Upper lobe of right lung (tissue), 1 donor: ENCODE measurements at regions not wholly inside any gene's neighbourhood (a gene's known extent, or its start where the extent isn't known, plus 50 kb on each side); places are given as distances from the start of the nearest gene placed in this dataset.

Experiments used
- ATAC-seq: fragments of 200-7000 bp; cut with Tn5 transposase; one replicate; pipeline ENCODE4 v1.9.1; 2020; ENCODE audit warnings: mild to moderate bottlenecking, moderate library complexity
- DNase-seq: peaks from one replicate; pipeline ENCODE4 v3.0.0-alpha.2; 2020
- H3K27ac ChIP-seq: fragments of 200-600 bp; one replicate; pipeline ENCODE4 v1.8.0; 2022
- H3K27me3 ChIP-seq: fragments of 200-600 bp; one replicate; pipeline ENCODE4 v1.8.0; 2022; ENCODE audit warnings: mild to moderate bottlenecking
- H3K36me3 ChIP-seq: fragments of 200-600 bp; one replicate; pipeline ENCODE4 v1.8.0; 2022
- H3K4me1 ChIP-seq: fragments of 200-600 bp; one replicate; pipeline ENCODE4 v1.8.0; 2022
- H3K4me3 ChIP-seq: fragments of 200-600 bp; one replicate; pipeline ENCODE4 v1.8.0; 2022; ENCODE audit warnings: mild to moderate bottlenecking
- H3K9me3 ChIP-seq: fragments of 200-600 bp; one replicate; pipeline ENCODE4 v1.8.0; 2022
- intact Hi-C: fragments of 100-400 bp; cut with DNase I; formaldehyde crosslinking; loops from one replicate; pipeline ENCODE4 v1.11.0; 2022
- TF ChIP-seq, protein P1 (sequence below): fragments of 200-600 bp; IDR thresholded peaks from one replicate; pipeline ENCODE4 v1.8.0; 2022; ENCODE audit warnings: antibody characterized with exemption
- donor health status: DM: no; HTN: yes; CAD: no; lungs with severe emphysema.

DNA sequence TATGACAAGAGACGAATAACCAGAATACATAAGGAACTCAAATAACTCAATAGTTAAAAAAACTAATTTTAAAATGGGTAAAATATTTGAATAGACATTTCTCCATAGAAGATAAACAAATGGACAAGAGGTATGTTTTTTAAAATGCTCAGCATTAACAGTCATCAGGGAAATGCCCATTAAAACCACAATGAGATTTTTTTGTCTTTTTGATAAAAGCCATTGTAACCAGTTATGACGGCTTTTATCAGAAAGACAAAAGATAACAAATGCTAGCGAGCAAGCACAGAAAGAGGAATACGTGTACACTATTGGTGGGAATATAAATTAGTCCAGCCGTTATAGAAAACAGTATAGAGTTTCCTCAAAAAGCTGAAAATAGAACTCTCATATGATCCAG, 388.2 kb upstream of the INTU start:
- DNase-seq (no peak), ATAC-seq (no peak)
- Histone ChIP-seq H3K36me3 (no peaks in the 10 kb centered on the region), H3K4me1 (no peaks in the 10 kb centered on the region), H3K27me3 (no peaks in the 10 kb centered on the region), H3K9me3 (no peaks in the 10 kb centered on the region), H3K4me3 (no peak overlapping the region), H3K27ac (no peak overlapping the region)
- intact Hi-C loops: no loop called here
- TF ChIP-seq, protein P1, sequence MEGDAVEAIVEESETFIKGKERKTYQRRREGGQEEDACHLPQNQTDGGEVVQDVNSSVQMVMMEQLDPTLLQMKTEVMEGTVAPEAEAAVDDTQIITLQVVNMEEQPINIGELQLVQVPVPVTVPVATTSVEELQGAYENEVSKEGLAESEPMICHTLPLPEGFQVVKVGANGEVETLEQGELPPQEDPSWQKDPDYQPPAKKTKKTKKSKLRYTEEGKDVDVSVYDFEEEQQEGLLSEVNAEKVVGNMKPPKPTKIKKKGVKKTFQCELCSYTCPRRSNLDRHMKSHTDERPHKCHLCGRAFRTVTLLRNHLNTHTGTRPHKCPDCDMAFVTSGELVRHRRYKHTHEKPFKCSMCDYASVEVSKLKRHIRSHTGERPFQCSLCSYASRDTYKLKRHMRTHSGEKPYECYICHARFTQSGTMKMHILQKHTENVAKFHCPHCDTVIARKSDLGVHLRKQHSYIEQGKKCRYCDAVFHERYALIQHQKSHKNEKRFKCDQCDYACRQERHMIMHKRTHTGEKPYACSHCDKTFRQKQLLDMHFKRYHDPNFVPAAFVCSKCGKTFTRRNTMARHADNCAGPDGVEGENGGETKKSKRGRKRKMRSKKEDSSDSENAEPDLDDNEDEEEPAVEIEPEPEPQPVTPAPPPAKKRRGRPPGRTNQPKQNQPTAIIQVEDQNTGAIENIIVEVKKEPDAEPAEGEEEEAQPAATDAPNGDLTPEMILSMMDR: no peak

DNA sequence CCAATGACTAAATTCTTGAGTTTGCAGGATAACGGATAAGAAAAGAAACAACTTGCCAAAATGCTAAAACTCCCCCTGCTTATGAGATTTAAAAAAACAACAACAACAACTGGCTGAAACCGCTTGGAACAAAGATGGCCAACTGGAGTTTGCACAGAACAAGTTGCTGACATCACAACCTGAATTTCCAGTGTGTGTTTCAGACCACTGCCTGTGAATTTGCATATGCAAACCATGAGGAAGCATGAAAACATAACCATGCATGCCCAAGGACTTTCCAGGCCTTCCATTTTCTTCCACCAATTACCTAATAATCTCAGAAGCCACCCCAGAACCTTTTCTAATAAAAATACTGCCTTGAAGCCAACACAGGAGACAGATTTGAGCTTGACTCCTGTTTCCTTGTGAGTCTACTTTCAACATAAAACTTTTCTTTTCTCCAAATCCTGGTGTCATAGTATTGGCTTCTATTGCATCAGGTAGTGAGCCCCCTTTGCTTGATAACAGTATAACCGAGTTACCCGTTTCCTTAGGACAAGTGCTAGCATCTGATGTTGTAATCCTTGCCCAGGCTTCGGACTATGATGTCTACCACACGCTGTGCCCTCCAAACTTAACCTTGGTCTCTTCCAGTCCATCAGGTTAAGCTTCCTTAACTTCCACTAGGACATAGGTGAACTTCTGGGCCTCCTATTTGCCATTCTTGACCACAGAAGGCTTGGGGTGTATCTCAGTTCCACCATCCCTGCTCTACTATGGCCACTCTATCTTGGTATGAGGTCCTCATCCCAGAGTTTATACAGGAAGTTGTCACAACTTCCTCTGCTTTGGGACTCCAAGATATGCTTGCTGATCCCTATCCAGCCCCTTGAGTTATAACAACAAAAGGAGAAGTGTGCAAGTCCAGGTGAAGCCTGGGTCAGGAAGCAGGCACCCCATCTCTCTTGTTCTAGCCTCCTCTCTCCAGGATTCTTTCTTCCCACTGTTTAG, 385.5 kb upstream of the INTU start:
- H3K9me3 ChIP-seq: no peaks in the 10 kb centered on the region

DNA sequence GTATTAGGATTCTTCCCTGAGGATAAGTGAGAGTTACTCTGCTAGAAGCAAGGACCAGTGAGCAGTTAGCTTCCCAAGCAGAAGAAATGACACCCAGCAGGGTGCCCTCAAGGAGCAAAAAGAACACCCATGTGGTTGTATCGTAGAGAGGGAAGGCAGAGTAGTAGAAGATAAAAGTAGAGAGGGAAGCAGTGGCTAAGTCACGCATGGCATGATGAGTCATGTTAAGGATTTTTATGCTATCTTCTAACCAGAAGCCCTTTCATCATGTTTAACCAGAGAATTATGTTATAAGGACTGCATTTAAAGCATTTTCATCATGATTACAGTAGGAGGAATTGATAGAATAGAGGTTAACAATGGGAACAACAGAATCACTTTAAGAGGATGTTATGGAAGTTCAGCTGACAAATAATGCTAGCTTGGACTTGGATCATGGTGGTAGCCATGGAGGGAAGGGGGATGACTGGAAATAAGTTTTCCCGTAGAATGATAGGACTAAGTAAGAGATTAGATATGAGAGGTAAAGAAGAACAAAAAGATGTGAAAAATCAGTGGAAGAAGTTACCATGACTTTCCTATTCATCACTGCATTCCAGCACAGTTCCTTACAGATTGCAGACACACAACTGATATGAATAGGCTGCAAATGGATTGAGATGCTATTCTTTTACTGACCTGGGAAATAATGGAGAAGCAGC, 383.5 kb upstream of the INTU start:
- H3K27me3 ChIP-seq: no peaks in the 10 kb centered on the region
- TF ChIP-seq, protein P1: no peak
- intact Hi-C loops: no loop called here
- no peak overlapping the region for H3K27ac ChIP-seq
- no peak for ATAC-seq
- no peaks in the 10 kb centered on the region for H3K4me1 ChIP-seq
- no peak for DNase-seq
- H3K4me3 ChIP-seq: no peak overlapping the region
- no peaks in the 10 kb centered on the region for H3K9me3 ChIP-seq
- no peaks in the 10 kb centered on the region for H3K36me3 ChIP-seq

More for the DNA sequence above, 385.5 kb upstream of the INTU start:
- Histone ChIP-seq H3K27ac (no peak overlapping the region), H3K4me1 (no peaks in the 10 kb centered on the region), H3K27me3 (no peaks in the 10 kb centered on the region), H3K4me3 (no peak overlapping the region), H3K36me3 (no peaks in the 10 kb centered on the region)
- DNase-seq: no peak
- ATAC-seq: no peak
- TF ChIP-seq, protein P1: no peak
- intact Hi-C loops: no loop called here

DNA sequence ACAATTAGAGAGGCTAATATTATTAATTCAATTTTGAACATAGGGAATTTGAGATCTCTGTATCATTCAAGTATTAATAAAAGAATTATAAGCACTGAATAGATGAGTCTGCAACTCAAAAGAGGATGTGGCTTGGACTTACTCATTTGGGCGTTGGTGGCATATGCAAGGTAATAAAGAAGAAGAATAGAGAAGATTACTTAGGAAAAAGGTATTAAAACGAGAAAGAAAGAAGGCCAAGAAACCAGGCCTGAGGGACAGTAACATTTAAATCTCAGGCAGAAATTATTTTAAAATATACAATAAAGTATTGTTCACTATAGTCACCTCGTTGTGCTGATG, 383.0 kb upstream of the INTU start:
- no peaks in the 10 kb centered on the region for H3K27me3 ChIP-seq
- H3K4me1 ChIP-seq: no peaks in the 10 kb centered on the region
- H3K9me3 ChIP-seq: no peaks in the 10 kb centered on the region
- no peak for ATAC-seq
- H3K36me3 ChIP-seq: no peaks in the 10 kb centered on the region
- TF ChIP-seq, protein P1: no peak
- intact Hi-C loops: no loop called here
- H3K27ac ChIP-seq: no peak overlapping the region
- no peak overlapping the region for H3K4me3 ChIP-seq
- DNase-seq: no peak

DNA sequence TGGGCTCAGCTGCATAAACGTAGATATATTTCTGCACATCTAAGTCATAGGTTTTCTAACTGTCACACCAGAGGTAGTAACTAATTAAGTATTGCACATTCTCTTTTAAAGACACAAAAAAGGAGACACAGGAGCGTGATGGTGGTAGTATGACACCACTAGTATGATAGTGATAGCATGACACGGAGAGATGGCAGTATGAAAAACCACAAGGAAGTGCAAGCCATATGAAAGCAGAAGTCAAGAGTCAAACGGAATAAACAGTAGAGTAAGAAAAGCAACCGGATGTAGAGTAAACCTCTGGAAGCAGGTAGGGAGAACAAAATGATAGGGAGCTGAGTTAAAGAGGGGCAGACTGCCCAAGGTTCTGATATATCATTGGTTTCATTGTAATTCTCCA, 382.2 kb upstream of the INTU start:
- intact Hi-C loops: no loop called here
- DNase-seq (no peak), ATAC-seq (no peak)
- Histone ChIP-seq H3K4me3 (no peak overlapping the region), H3K36me3 (no peaks in the 10 kb centered on the region), H3K27ac (no peak overlapping the region), H3K4me1 (no peaks in the 10 kb centered on the region), H3K9me3 (no peaks in the 10 kb centered on the region), H3K27me3 (no peaks in the 10 kb centered on the region)
- TF ChIP-seq, protein P1: no peak
